RWPE2 (cell line): ENCODE measurements at regions not wholly inside any gene's neighbourhood (a gene's known extent, or its start where the extent isn't known, plus 50 kb on each side); places are given as distances from the start of the nearest gene placed in this dataset.

ENCODE experiments used
- ATAC-seq: fragments of 200-7000 bp; cut with Tn5 transposase; 3 replicates; pipeline ENCODE4 v1.9.1; 2021; ENCODE audit warnings: low read depth
- DNase-seq: peaks from one replicate; pipeline ENCODE4 v3.0.0-alpha.2; 2020; ENCODE audit warnings: low spot score
- H3K27ac ChIP-seq: fragments of 450-650 bp; 2 replicates; pipeline ENCODE4 v1.5.1; 2017; ENCODE audit warnings: mild to moderate bottlenecking; ENCODE audit not compliant: poor library complexity, severe bottlenecking
- H3K27me3 ChIP-seq: fragments of 250-450 bp; sonication (Bioruptor Pico); 2 replicates; pipeline ENCODE4 v1.5.1; 2021; ENCODE audit warnings: mild to moderate bottlenecking, moderate library complexity; ENCODE audit not compliant: insufficient read depth, poor library complexity, severe bottlenecking
- H3K36me3 ChIP-seq: fragments of 250-450 bp; sonication (Bioruptor Pico); 2 replicates; pipeline ENCODE4 v1.5.1; 2020; ENCODE audit warnings: low read depth, mild to moderate bottlenecking, moderate library complexity
- H3K4me1 ChIP-seq: fragments of 250-450 bp; sonication (Bioruptor Pico); 2 replicates; pipeline ENCODE4 v1.5.1; 2021; ENCODE audit warnings: mild to moderate bottlenecking, moderate library complexity; ENCODE audit not compliant: insufficient read depth, poor library complexity, severe bottlenecking
- H3K4me3 ChIP-seq: fragments of 250-450 bp; sonication (Bioruptor Pico); 2 replicates; pipeline ENCODE4 v1.5.1; 2021; ENCODE audit warnings: mild to moderate bottlenecking, moderate library complexity; ENCODE audit not compliant: severe bottlenecking
- H3K9me3 ChIP-seq: fragments of 250-450 bp; sonication (Bioruptor Pico); 2 replicates; pipeline ENCODE4 v1.5.1; 2021; ENCODE audit warnings: mild to moderate bottlenecking, moderate library complexity; ENCODE audit not compliant: severe bottlenecking
- TF ChIP-seq, protein P1 (sequence below): fragments of 450-650 bp; IDR thresholded peaks from one replicate; pipeline ENCODE4 v1.5.1; 2017; ENCODE audit warnings: mild to moderate bottlenecking, moderate library complexity; ENCODE audit not compliant: poor library complexity, severe bottlenecking

DNA sequence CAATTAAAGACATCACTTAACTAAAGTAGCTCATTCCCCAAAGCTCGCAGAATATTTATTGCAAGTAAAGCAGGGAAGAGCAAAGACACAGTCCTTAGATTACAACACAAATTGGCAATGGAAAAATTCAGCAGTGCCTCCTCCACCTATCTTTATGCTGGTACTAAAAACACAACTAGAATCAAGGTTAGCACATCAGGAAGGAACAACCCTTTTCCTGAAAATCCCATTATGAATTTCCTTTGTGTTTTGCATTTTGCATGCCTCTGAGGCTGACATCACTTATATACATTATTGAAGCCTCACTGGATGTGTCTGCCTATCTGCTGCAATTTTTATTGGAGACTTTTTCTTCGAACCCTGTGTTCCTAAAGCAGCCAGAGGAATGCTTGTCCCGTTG, 193.8 kb upstream of the STK17B start:
- DNase-seq (no peak), ATAC-seq (no peak)
- no peaks in the 10 kb centered on the region for H3K27me3 ChIP-seq
- H3K27ac ChIP-seq, result no peak overlapping the region
- H3K36me3 ChIP-seq, result no peaks in the 10 kb centered on the region
- no peak overlapping the region for H3K4me3 ChIP-seq
- H3K4me1 ChIP-seq, result peaks cover 4% of the 10 kb centered on the region
- TF ChIP-seq, protein P1, sequence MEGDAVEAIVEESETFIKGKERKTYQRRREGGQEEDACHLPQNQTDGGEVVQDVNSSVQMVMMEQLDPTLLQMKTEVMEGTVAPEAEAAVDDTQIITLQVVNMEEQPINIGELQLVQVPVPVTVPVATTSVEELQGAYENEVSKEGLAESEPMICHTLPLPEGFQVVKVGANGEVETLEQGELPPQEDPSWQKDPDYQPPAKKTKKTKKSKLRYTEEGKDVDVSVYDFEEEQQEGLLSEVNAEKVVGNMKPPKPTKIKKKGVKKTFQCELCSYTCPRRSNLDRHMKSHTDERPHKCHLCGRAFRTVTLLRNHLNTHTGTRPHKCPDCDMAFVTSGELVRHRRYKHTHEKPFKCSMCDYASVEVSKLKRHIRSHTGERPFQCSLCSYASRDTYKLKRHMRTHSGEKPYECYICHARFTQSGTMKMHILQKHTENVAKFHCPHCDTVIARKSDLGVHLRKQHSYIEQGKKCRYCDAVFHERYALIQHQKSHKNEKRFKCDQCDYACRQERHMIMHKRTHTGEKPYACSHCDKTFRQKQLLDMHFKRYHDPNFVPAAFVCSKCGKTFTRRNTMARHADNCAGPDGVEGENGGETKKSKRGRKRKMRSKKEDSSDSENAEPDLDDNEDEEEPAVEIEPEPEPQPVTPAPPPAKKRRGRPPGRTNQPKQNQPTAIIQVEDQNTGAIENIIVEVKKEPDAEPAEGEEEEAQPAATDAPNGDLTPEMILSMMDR, result no peak
- H3K9me3 ChIP-seq, result no peaks in the 10 kb centered on the region

DNA sequence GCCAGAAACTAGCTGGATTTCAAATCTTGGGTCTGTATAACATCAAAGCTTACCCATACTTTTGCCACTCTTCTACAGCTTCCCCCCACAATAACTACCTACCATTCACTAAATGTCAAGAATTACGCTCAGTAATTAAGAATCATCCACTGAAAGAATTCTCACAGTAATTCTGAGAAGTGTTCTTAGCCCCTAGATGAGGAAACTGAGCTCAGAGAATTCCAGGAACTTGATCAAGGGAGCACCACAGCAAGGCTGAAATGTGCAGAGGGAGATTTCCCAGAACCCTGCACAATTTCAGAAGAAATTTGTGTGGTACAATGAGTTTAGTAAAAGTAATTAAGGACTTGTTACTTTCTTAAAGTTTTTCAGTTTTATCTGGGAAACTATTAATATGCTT, 194.5 kb upstream of the STK17B start:
- Histone ChIP-seq H3K27me3 (no peaks in the 10 kb centered on the region), H3K4me3 (no peak overlapping the region), H3K27ac (no peak overlapping the region), H3K4me1 (peaks cover 4% of the 10 kb centered on the region), H3K9me3 (no peaks in the 10 kb centered on the region), H3K36me3 (no peaks in the 10 kb centered on the region)
- TF ChIP-seq, protein P1, result no peak
- ATAC-seq (no peak), DNase-seq (no peak)

DNA sequence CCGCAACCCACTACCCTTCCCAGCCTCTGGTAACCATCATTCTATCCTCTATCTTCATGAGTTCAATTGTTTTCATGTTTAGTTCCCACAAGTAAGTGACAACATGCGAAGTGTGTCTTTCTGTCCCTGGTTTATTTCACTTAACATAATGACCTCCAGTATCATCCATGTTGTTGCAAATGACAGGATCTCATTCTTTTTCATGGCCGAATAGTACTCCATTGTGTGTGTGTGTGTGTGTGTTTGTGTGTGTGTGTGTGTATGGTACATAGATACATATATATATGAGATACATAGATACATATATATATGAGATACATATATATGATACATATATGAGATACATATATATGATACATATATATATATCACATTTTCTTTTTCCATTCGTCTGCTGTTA, 196.3 kb upstream of the STK17B start:
- TF ChIP-seq, protein P1, result no peak
- ATAC-seq (no peak), DNase-seq (no peak)
- H3K4me3 ChIP-seq, result no peak overlapping the region
- H3K9me3 ChIP-seq, result no peaks in the 10 kb centered on the region
- H3K27ac ChIP-seq, result no peak overlapping the region
- no peaks in the 10 kb centered on the region for H3K36me3 ChIP-seq
- no peaks in the 10 kb centered on the region for H3K4me1 ChIP-seq
- H3K27me3 ChIP-seq, result no peaks in the 10 kb centered on the region

DNA sequence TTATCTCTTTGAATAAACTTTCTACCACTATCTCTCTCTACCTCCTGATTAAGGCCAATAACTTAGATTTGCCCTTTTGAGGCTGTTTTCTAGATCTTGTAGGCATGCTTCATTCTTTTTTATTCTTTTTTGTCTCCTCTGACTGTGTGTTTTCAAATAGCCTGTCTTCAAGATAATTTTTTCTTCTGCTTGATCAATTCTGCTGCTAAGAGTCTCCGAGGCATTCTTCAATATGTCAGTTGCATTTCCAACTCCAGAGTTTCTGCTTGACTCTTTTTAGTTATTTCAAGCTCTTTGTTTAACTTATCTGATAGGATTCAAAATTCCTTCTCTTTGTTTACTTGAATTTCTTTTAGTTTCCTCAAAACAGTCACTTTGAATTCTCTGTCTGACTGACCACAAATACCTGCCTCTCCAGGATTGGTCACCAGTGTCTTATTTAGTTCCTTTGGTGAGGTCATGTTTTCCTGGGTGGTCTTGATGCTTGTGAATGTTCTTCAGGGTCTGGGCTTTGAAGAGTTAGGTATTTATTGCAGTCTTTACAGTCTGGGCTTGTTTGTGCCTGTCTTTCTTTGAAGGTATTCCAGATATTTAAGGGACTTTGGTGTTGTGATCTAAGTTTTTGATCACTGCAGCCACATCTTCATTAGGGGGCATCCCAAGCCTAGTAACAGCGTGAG, 197.3 kb upstream of the STK17B start:
- no peaks in the 10 kb centered on the region for H3K27me3 ChIP-seq
- DNase-seq, result no peak
- H3K27ac ChIP-seq, result no peak overlapping the region
- no peaks in the 10 kb centered on the region for H3K4me1 ChIP-seq
- H3K4me3 ChIP-seq, result no peak overlapping the region
- H3K36me3 ChIP-seq, result no peaks in the 10 kb centered on the region
- TF ChIP-seq, protein P1, result no peak
- H3K9me3 ChIP-seq, result no peaks in the 10 kb centered on the region
- ATAC-seq, result no peak

DNA sequence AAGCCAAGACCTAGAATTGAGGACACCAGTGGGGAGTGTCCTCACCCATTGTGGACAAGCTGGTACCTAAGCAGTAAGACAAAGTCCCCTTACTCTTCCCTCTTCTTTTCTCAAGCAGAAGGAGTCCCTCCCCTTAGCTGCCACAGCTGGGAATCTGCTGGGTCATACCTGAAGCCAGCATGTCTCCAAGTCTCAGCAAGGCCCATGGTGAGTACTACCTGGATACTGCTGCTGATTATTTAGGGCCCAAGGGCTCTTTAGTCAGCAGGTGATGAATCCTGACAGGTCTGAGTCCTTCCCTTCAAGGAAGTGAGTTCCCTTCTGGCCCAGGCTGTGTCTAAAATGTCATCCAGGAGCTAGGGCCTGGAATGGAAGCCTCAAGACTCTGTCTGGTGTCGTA, 198.6 kb upstream of the STK17B start:
- DNase-seq, result no peak
- Histone ChIP-seq H3K4me3 (no peak overlapping the region), H3K36me3 (no peaks in the 10 kb centered on the region), H3K9me3 (no peaks in the 10 kb centered on the region), H3K27me3 (no peaks in the 10 kb centered on the region), H3K27ac (no peak overlapping the region), H3K4me1 (no peaks in the 10 kb centered on the region)
- TF ChIP-seq, protein P1, result no peak
- ATAC-seq, result no peak
